ENCODE measurements at regions not wholly inside any gene's neighbourhood (a gene's known extent, or its start where the extent isn't known, plus 50 kb on each side); places are given as distances from the start of the nearest gene placed in this dataset.

GRCh38 chr1:219716611-219717114 lies 103.8 kb upstream of the ZC3H11B start (continued):
- TF ChIP-seq USF1 (IDR thresholded peaks at IDR 0.05; ENCODE audit: borderline replicate concordance, low read depth) (no peak), FOSL2 (IDR thresholded peaks at IDR 0.05; ENCODE audit: borderline replicate concordance, low read depth) (no peak)

GRCh38 chr1:219713981-219714381 lies 101.1 kb upstream of the ZC3H11B start:
- CTCF ChIA-PET = no interaction called here
- peaks cover 9% of the 10 kb centered on the region for H3F3A ChIP-seq (replicated peaks; ENCODE audit: insufficient read depth)
- POLR2A ChIA-PET = no interaction called here

GRCh38 chr1:219712506-219712905 lies 99.6 kb upstream of the ZC3H11B start:
- H3K4me1 ChIP-seq (ENCODE audit: control insufficient read depth in 1 of 2, insufficient read depth in 2 of 2, low read depth in 1 of 2, low read length in 1 of 2) = peaks cover 0 to 5% of the 10 kb centered on the region in 2 experiments; a peak in 2 of 4 replicates
- CTCF ChIA-PET = no interaction called here
- H3K4me2 ChIP-seq = no peak overlapping the region
- no peaks in the 10 kb centered on the region for H3K79me2 ChIP-seq (ENCODE audit: insufficient read depth)
- H3K9me2 ChIP-seq = no peaks in the 10 kb centered on the region
- no peak for DNase-seq
- H4K20me1 ChIP-seq (ENCODE audit: insufficient read depth) = no peaks in the 10 kb centered on the region
- POLR2A ChIA-PET = no interaction called here
- 86% methylated on average over 4 of the region's 4 CpGs for WGBS (ENCODE audit: low lambda C conversion rate)
- H3F3A ChIP-seq (replicated peaks; ENCODE audit: insufficient read depth) = peaks cover 9% of the 10 kb centered on the region
- H3K36me3 ChIP-seq (replicated peaks in 1 of 2; ENCODE audit: control insufficient read depth in 1 of 2, insufficient read depth in 2 of 2, low read length in 1 of 2) = no peaks in the 10 kb centered on the region
- no peaks in the 10 kb centered on the region for H3K9me3 ChIP-seq
- no peak overlapping the region for H3K4me3 ChIP-seq (ENCODE audit: low read depth in 2 of 2, low read length in 1 of 2)
- H2AFZ ChIP-seq (ENCODE audit: low read depth) = no peak overlapping the region
- H3K9ac ChIP-seq = no peak overlapping the region
- H3K27ac ChIP-seq (ENCODE audit: low read depth in 2 of 2, low read length in 1 of 2) = no peak overlapping the region
- no peak for TF ChIP-seq IRF3 (IDR thresholded peaks at IDR 0.05; ENCODE audit: low read depth, low read length)
- no peak for TF ChIP-seq ZBTB33 (IDR thresholded peaks at IDR 0.05; ENCODE audit: borderline replicate concordance, low read depth)
- TF ChIP-seq ELF1 (IDR thresholded peaks at IDR 0.05) = no peak
- no peaks in the 10 kb centered on the region for H3K27me3 ChIP-seq (ENCODE audit: insufficient read depth)

More at GRCh38 chr1:219713981-219714381, 101.1 kb upstream of the ZC3H11B start:
- Histone ChIP-seq H3K9me2 (no peaks in the 10 kb centered on the region), H4K20me1 (ENCODE audit: insufficient read depth) (no peaks in the 10 kb centered on the region), H3K9ac (no peak overlapping the region), H3K4me1 (ENCODE audit: control insufficient read depth in 1 of 2, insufficient read depth in 2 of 2, low read depth in 1 of 2, low read length in 1 of 2) (peaks cover 0 to 5% of the 10 kb centered on the region in 2 experiments; a peak in 2 of 4 replicates), H3K36me3 (replicated peaks in 1 of 2; ENCODE audit: control insufficient read depth in 1 of 2, insufficient read depth in 2 of 2, low read length in 1 of 2) (no peaks in the 10 kb centered on the region), H3K4me3 (ENCODE audit: low read depth in 2 of 2, low read length in 1 of 2) (no peak overlapping the region), H3K4me2 (no peak overlapping the region), H2AFZ (ENCODE audit: low read depth) (no peak overlapping the region), H3K27ac (ENCODE audit: low read depth in 2 of 2, low read length in 1 of 2) (0 out of 4 replicates have a peak overlapping the region, but pooled peaks of 1 of the 2 experiments have one; percentile 11), H3K79me2 (ENCODE audit: insufficient read depth) (no peaks in the 10 kb centered on the region), H3K9me3 (no peaks in the 10 kb centered on the region), H3K27me3 (ENCODE audit: insufficient read depth) (no peaks in the 10 kb centered on the region)
- 87% methylated on average over 4 of the region's 4 CpGs for WGBS (ENCODE audit: low lambda C conversion rate)
- DNase-seq = no peak
- TF ChIP-seq EP300 (IDR thresholded peaks at IDR 0.05; ENCODE audit: borderline replicate concordance in 1 of 2, low read depth in 1 of 2, low read length in 1 of 2) = no peak
- TF ChIP-seq EZH2phosphoT487 (IDR thresholded peaks at IDR 0.05; ENCODE audit: borderline replicate concordance, low read depth) = no peak
- TF ChIP-seq MAX (IDR thresholded peaks at IDR 0.05; ENCODE audit: low read depth) = no peak
- no peak for TF ChIP-seq POLR2AphosphoS5 (IDR thresholded peaks at IDR 0.05; ENCODE audit: low read depth, low read length)
- TF ChIP-seq RFX5 (IDR thresholded peaks at IDR 0.05; ENCODE audit: low read length) = no peak
- no peak for TF ChIP-seq GABPA (IDR thresholded peaks at IDR 0.05; ENCODE audit: low read depth)
- no peak for TF ChIP-seq TAF1 (IDR thresholded peaks at IDR 0.05; ENCODE audit: borderline replicate concordance, low read depth, low read length)
- TF ChIP-seq YY1 (IDR thresholded peaks at IDR 0.05; ENCODE audit: low read depth) = no peak
- no peak for TF ChIP-seq USF1 (IDR thresholded peaks at IDR 0.05; ENCODE audit: borderline replicate concordance, low read depth)
- no peak for TF ChIP-seq TCF12 (IDR thresholded peaks at IDR 0.05)
- no peak; the same call in 1 of the 2 replicates for TF ChIP-seq NFIC (IDR thresholded peaks at IDR 0.05; ENCODE audit: borderline replicate concordance)
- no peak for TF ChIP-seq FOSL2 (IDR thresholded peaks at IDR 0.05; ENCODE audit: borderline replicate concordance, low read depth)

Measured in SK-N-SH (cell line).